CD14-positive monocyte (primary cell): ENCODE measurements at regions not wholly inside any gene's neighbourhood (a gene's known extent, or its start where the extent isn't known, plus 50 kb on each side); places are given as distances from the start of the nearest gene placed in this dataset.

Source experiments
- DNase-seq, 3 donors: peaks; one replicate each; pipeline ENCODE4 v3.0.0-alpha.2; 2011 to 2022
- H2AFZ ChIP-seq: 2 replicates; pipeline ENCODE4 v1.6.0; 2012; ENCODE audit warnings: mild to moderate bottlenecking, low read depth, low read length, inconsistent platforms; ENCODE audit not compliant: insufficient read depth, poor library complexity, severe bottlenecking
- H3K27ac ChIP-seq, 2 donors: 1 replicate in 1 of 2; 2 replicates in 1 of 2; pipeline ENCODE4 v1.5.1; 2012 to 2013; ENCODE audit warnings: low read length in 2 of 2, control low read depth in 1 of 2, inconsistent platforms in 1 of 2, low read depth in 1 of 2, mild to moderate bottlenecking in 1 of 2
- H3K27me3 ChIP-seq, 2 donors: one replicate each; pipeline versions ENCODE4 v1.6.0 to v1.6.1; 2011 to 2013; ENCODE audit warnings: low read length in 2 of 2; ENCODE audit not compliant: control insufficient read depth in 2 of 2, insufficient read depth in 2 of 2
- H3K36me3 ChIP-seq, 2 donors: replicated peaks in 1 of 2; 1 replicate in 1 of 2; 2 replicates in 1 of 2; pipeline versions ENCODE4 v1.5.1 to v1.6.1; 2012 to 2013; ENCODE audit warnings: low read length in 2 of 2, control low read depth in 1 of 2, inconsistent platforms in 1 of 2, mild to moderate bottlenecking in 1 of 2; ENCODE audit not compliant: insufficient read depth in 2 of 2, control insufficient read depth in 1 of 2
- H3K4me1 ChIP-seq, 2 donors: 1 replicate in 1 of 2; 2 replicates in 1 of 2; pipeline versions ENCODE4 v1.5.1 to v1.6.1; 2012 to 2013; ENCODE audit warnings: low read length in 2 of 2, control low read depth in 1 of 2, inconsistent platforms in 1 of 2, mild to moderate bottlenecking in 1 of 2, moderate library complexity in 1 of 2; ENCODE audit not compliant: insufficient read depth in 2 of 2, control insufficient read depth in 1 of 2
- H3K4me2 ChIP-seq: replicated peaks from 2 replicates; pipeline ENCODE3; 2012; ENCODE audit warnings: low read length, moderate library complexity, mild to moderate bottlenecking; ENCODE audit not compliant: poor library complexity, severe bottlenecking; ENCODE audit errors: extremely low read depth
- H3K4me3 ChIP-seq, 3 experiments: fragments of 200-600 bp in 1 of 3; sonication (generic) in 1 of 3; replicated peaks in 1 of 3; 1 replicate in 2 of 3; 2 replicates in 1 of 3; pipeline ENCODE4 v1.5.1; 2011 to 2013; ENCODE audit warnings: low read length in 3 of 3, mild to moderate bottlenecking in 3 of 3, control low read depth in 2 of 3, low read depth in 2 of 3, inconsistent platforms in 1 of 3, moderate library complexity in 1 of 3
- H3K79me2 ChIP-seq: 2 replicates; pipeline ENCODE4 v1.6.0; 2012; ENCODE audit warnings: mild to moderate bottlenecking, control low read depth, inconsistent platforms, low read length, moderate library complexity; ENCODE audit not compliant: insufficient read depth
- H3K9ac ChIP-seq: 2 replicates; pipeline ENCODE4 v1.6.0; 2017; ENCODE audit warnings: low read length, mild to moderate bottlenecking; ENCODE audit not compliant: insufficient read depth, poor library complexity, severe bottlenecking
- H3K9me3 ChIP-seq, 2 donors: replicated peaks in 1 of 2; 1 replicate in 1 of 2; 2 replicates in 1 of 2; pipeline versions ENCODE4 v1.5.1 to v1.6.1; 2012 to 2013; ENCODE audit warnings: low read length in 2 of 2, control low read depth in 1 of 2; ENCODE audit not compliant: control insufficient read depth in 1 of 2, insufficient read depth in 1 of 2
- H4K20me1 ChIP-seq: 2 replicates; pipeline ENCODE4 v1.6.0; 2012; ENCODE audit warnings: mild to moderate bottlenecking, low read length, control low read depth, moderate library complexity; ENCODE audit not compliant: insufficient read depth
- H3K27ac Mint-ChIP-seq, 7 donors: one replicate each; pipeline ENCODE4 v1.8.0; 2020; ENCODE audit warnings: mild to moderate bottlenecking in 7 of 7, mixed read lengths in 7 of 7, moderate library complexity in 6 of 7, inconsistent platforms in 2 of 7
- H3K27me3 Mint-ChIP-seq, 3 donors: one replicate each; pipeline ENCODE4 v1.8.0; 2021 to 2022; ENCODE audit warnings: low read depth in 3 of 3, mild to moderate bottlenecking in 3 of 3, mixed read lengths in 3 of 3, moderate library complexity in 3 of 3, inconsistent platforms in 1 of 3
- H3K36me3 Mint-ChIP-seq, 2 donors: one replicate each; pipeline ENCODE4 v1.8.0; 2020; ENCODE audit warnings: mixed read lengths in 2 of 2, inconsistent platforms in 1 of 2, mild to moderate bottlenecking in 1 of 2
- H3K4me1 Mint-ChIP-seq: one replicate; pipeline ENCODE4 v1.8.0; 2020; ENCODE audit warnings: mild to moderate bottlenecking, mixed read lengths
- H3K4me3 Mint-ChIP-seq, 2 donors: one replicate each; pipeline ENCODE4 v1.8.0; 2020; ENCODE audit warnings: mild to moderate bottlenecking in 2 of 2, mixed read lengths in 2 of 2, moderate library complexity in 1 of 2
- H3K9me3 Mint-ChIP-seq, 7 donors: one replicate each; pipeline ENCODE4 v1.8.0; 2020 to 2022; ENCODE audit warnings: mixed read lengths in 7 of 7, mild to moderate bottlenecking in 6 of 7, moderate library complexity in 6 of 7, inconsistent platforms in 2 of 7
- CTCF ChIP-seq: fragments of 200-600 bp; IDR thresholded peaks from one replicate; pipeline ENCODE4 v1.8.0; 2022; ENCODE audit warnings: antibody characterized with exemption, mild to moderate bottlenecking
- WGBS: methylation state at CpG from one replicate; pipeline ENCODE4 v1.1.5; 2013; ENCODE audit warnings: missing lambda C conversion rate; ENCODE audit not compliant: insufficient coverage; 5-methylcytosine and 5-hydroxymethylcytosine counted together
- intact Hi-C, 2 donors: fragments of 100-400 bp; cut with micrococcal nuclease; formaldehyde crosslinking; loops; one replicate each; pipeline versions ENCODE4 v1.15.0 to v1.15.1; 2023

GRCh38 chr5:90142541-90142940, 267.0 kb downstream of the CETN3 start:
- H3K4me1 ChIP-seq, result no peaks in the 10 kb centered on the region
- H3K9me3 ChIP-seq, result peaks cover 0 to 4% of the 10 kb centered on the region in 2 donors
- H3K27ac ChIP-seq, result no peak overlapping the region
- H2AFZ ChIP-seq, result no peak overlapping the region
- no peaks in the 10 kb centered on the region for H3K27me3 ChIP-seq
- no peaks in the 10 kb centered on the region for H3K79me2 ChIP-seq
- no peak overlapping the region for H3K9ac ChIP-seq
- H3K36me3 ChIP-seq, result no peaks in the 10 kb centered on the region
- DNase-seq, result no peak
- no peak overlapping the region for H3K4me3 ChIP-seq
- WGBS, result 80% methylated on average over 1 of the region's 1 CpG
- Mint-ChIP-seq H3K27me3 (peaks cover 0 to 2% (median 0%) of the 10 kb centered on the region in 3 donors), H3K27ac (no peak overlapping the region), H3K4me1 (no peaks in the 10 kb centered on the region), H3K9me3 (peaks cover 0 to 12% (median 7%) of the 10 kb centered on the region in 7 donors), H3K4me3 (no peak overlapping the region), H3K36me3 (no peaks in the 10 kb centered on the region)
- TF ChIP-seq CTCF, result no peak
- H4K20me1 ChIP-seq, result no peaks in the 10 kb centered on the region
- intact Hi-C loops, result no loop called here
- no peak overlapping the region for H3K4me2 ChIP-seq

GRCh38 chr5:90141984-90142383, 267.6 kb downstream of the CETN3 start:
- intact Hi-C loops, result no loop called here
- no peaks in the 10 kb centered on the region for H3K4me1 ChIP-seq

More at GRCh38 chr5:90141984-90142383, 267.6 kb downstream of the CETN3 start:
- no peak overlapping the region for H3K27ac ChIP-seq
- Mint-ChIP-seq H3K9me3 (peaks cover 0 to 9% (median 6%) of the 10 kb centered on the region in 7 donors), H3K4me3 (no peak overlapping the region), H3K4me1 (no peaks in the 10 kb centered on the region), H3K36me3 (no peaks in the 10 kb centered on the region), H3K27ac (no peak overlapping the region), H3K27me3 (peaks cover 0 to 2% (median 0%) of the 10 kb centered on the region in 3 donors)
- no peak overlapping the region for H3K4me3 ChIP-seq
- H4K20me1 ChIP-seq, result no peaks in the 10 kb centered on the region
- DNase-seq, result no peak
- H3K4me2 ChIP-seq, result no peak overlapping the region
- H3K27me3 ChIP-seq, result no peaks in the 10 kb centered on the region
- no peak overlapping the region for H2AFZ ChIP-seq
- H3K79me2 ChIP-seq, result no peaks in the 10 kb centered on the region
- no peaks in the 10 kb centered on the region for H3K36me3 ChIP-seq
- 95% methylated on average over 3 of the region's 3 CpGs for WGBS
- no peaks in the 10 kb centered on the region for H3K9me3 ChIP-seq
- TF ChIP-seq CTCF, result no peak
- H3K9ac ChIP-seq, result no peak overlapping the region
